ENCODE measurements at regions not wholly inside any gene's neighbourhood (a gene's known extent, or its start where the extent isn't known, plus 50 kb on each side); places are given as distances from the start of the nearest gene placed in this dataset.
A peak's percentile ranks its signal among the peaks of the same experiment; 100 is the strongest.

DNA sequence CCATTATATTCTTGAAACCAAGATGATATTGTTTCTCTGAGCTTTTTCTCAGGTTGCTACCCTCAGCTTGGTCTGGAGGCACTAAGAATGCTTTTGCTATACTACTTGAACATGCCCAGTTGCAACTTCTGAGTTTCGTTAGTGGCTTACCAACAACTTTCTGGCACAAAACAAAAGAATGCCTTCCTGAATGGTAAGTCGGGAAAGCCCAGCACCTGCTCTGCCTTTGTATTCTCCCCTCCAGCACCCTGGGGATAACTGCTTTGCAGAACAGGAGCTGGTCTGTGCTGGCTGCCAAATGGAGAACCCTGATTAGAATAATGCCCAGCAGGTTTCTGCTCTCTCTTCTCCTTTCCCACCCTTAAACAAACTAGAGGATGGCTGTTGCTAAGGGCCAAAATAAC lies 149.3 kb downstream of the TGFB2 start:
- no peaks in the 10 kb centered on the region for H3K36me3 ChIP-seq
- no peak for DNase-seq (ENCODE audit: low spot score)
- WGBS: 54% methylated on average over 2 of the region's 2 CpGs
- H3K27me3 ChIP-seq (replicated peaks; ENCODE audit: insufficient read depth): no peaks in the 10 kb centered on the region
- TF ChIP-seq POLR2AphosphoS5 (IDR thresholded peaks at IDR 0.05) (no peak), POLR2A (IDR thresholded peaks at IDR 0.05) (no peak)
- TF ChIP-seq, protein P1, sequence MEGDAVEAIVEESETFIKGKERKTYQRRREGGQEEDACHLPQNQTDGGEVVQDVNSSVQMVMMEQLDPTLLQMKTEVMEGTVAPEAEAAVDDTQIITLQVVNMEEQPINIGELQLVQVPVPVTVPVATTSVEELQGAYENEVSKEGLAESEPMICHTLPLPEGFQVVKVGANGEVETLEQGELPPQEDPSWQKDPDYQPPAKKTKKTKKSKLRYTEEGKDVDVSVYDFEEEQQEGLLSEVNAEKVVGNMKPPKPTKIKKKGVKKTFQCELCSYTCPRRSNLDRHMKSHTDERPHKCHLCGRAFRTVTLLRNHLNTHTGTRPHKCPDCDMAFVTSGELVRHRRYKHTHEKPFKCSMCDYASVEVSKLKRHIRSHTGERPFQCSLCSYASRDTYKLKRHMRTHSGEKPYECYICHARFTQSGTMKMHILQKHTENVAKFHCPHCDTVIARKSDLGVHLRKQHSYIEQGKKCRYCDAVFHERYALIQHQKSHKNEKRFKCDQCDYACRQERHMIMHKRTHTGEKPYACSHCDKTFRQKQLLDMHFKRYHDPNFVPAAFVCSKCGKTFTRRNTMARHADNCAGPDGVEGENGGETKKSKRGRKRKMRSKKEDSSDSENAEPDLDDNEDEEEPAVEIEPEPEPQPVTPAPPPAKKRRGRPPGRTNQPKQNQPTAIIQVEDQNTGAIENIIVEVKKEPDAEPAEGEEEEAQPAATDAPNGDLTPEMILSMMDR (IDR thresholded peaks at IDR 0.05): no peak
- H3K27ac ChIP-seq: no peak overlapping the region
- intact Hi-C loops (cut with DNase I): no loop called here
- H3K9me3 ChIP-seq: no peaks in the 10 kb centered on the region
- H3K4me1 ChIP-seq (replicated peaks): no peaks in the 10 kb centered on the region
- no peak overlapping the region for H3K4me3 ChIP-seq

DNA sequence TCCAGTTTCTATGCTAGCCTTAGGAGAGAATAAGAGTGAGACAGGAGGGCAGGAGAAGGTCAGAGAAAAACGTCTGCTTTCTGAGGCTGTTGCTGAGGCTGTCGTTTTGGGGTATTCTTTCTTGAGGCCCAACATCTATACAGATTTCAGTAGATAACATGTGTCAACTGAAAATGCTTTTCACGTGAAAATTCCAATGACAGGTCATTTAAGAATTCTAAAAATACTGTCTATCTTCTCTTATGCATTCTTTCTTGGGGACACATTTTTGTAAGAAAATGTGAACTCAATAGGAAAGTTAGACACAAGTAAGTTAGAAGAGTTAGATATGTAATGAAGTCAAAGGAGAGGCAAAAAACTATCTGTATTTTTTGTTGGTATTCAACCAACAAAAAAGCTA lies 150.8 kb downstream of the TGFB2 start:
- H3K36me3 ChIP-seq: no peaks in the 10 kb centered on the region
- no peaks in the 10 kb centered on the region for H3K4me1 ChIP-seq (replicated peaks)
- DNase-seq (ENCODE audit: low spot score): no peak
- WGBS: 73% methylated on average over 3 of the region's 3 CpGs
- H3K4me3 ChIP-seq: no peak overlapping the region
- no peaks in the 10 kb centered on the region for H3K9me3 ChIP-seq
- TF ChIP-seq POLR2AphosphoS5 (IDR thresholded peaks at IDR 0.05): no peak
- no peak for TF ChIP-seq POLR2A (IDR thresholded peaks at IDR 0.05)
- TF ChIP-seq, protein P1 (IDR thresholded peaks at IDR 0.05): no peak
- H3K27me3 ChIP-seq (replicated peaks; ENCODE audit: insufficient read depth): no peaks in the 10 kb centered on the region
- H3K27ac ChIP-seq: no peak overlapping the region
- intact Hi-C loops (cut with DNase I): no loop called here

- TF ChIP-seq POLR2A (IDR thresholded peaks at IDR 0.05): no peak
- TF ChIP-seq POLR2AphosphoS5 (IDR thresholded peaks at IDR 0.05): no peak
- TF ChIP-seq, protein P1 (IDR thresholded peaks at IDR 0.05): no peak
- H3K27me3 ChIP-seq (replicated peaks; ENCODE audit: insufficient read depth): no peaks in the 10 kb centered on the region
- H3K9me3 ChIP-seq: no peaks in the 10 kb centered on the region
- H3K4me1 ChIP-seq (replicated peaks): no peaks in the 10 kb centered on the region
- H3K4me3 ChIP-seq: no peak overlapping the region
- no peak for DNase-seq (ENCODE audit: low spot score)
- intact Hi-C loops (cut with DNase I): no loop called here
- WGBS: 54% methylated on average over 2 of the region's 2 CpGs
- H3K36me3 ChIP-seq: no peaks in the 10 kb centered on the region
- H3K27ac ChIP-seq: no peak overlapping the region
Observed at GRCh38 chr1:218496561-218496960, 151.4 kb downstream of the TGFB2 start.

GRCh38 chr1:218498056-218498938 lies 153.2 kb downstream of the TGFB2 start:
- Histone ChIP-seq H3K9me3 (no peaks in the 10 kb centered on the region), H3K27me3 (replicated peaks; ENCODE audit: insufficient read depth) (no peaks in the 10 kb centered on the region), H3K36me3 (no peaks in the 10 kb centered on the region), H3K27ac (peak overlapping the region; percentile 29 to 35), H3K4me3 (no peak overlapping the region), H3K4me1 (replicated peaks) (no peaks in the 10 kb centered on the region)
- intact Hi-C loops (cut with DNase I): no loop called here
- DNase-seq (ENCODE audit: low spot score): no peak
- 46% methylated on average over 8 of the region's 8 CpGs for WGBS
- no peak for TF ChIP-seq POLR2A (IDR thresholded peaks at IDR 0.05)
- TF ChIP-seq POLR2AphosphoS5 (IDR thresholded peaks at IDR 0.05): no peak
- TF ChIP-seq, protein P1 (IDR thresholded peaks at IDR 0.05): no peak
